H1 (cell line): ENCODE measurements at regions not wholly inside any gene's neighbourhood (a gene's known extent, or its start where the extent isn't known, plus 50 kb on each side); places are given as distances from the start of the nearest gene placed in this dataset.

Source experiments
- ASH2L ChIP-seq: fragments of 200-600, 300-600 bp; sonication (generic); IDR thresholded peaks from one replicate; pipeline ENCODE4 v1.7.1; 2017; ENCODE audit warnings: low read length
- BRCA1 ChIP-seq: IDR thresholded peaks from 2 replicates; pipeline ENCODE4 v1.6.1; 2012; ENCODE audit warnings: low read depth, low read length, improper control_type of control experiment
- CEBPB ChIP-seq: IDR thresholded peaks from 2 replicates; pipeline ENCODE4 v1.6.1; 2012; ENCODE audit warnings: low read depth, low read length
- EP300 ChIP-seq, 2 experiments: IDR thresholded peaks; 1 replicate in 1 of 2; 2 replicates in 1 of 2; pipeline ENCODE4 v1.6.1; 2011 to 2012; ENCODE audit warnings: low read depth in 2 of 2, low read length in 2 of 2, mild to moderate bottlenecking in 2 of 2, borderline replicate concordance in 1 of 2, inconsistent platforms in 1 of 2, moderate library complexity in 1 of 2
- HDAC6 ChIP-seq: IDR thresholded peaks from one replicate; pipeline ENCODE4 v1.7.1; 2012; ENCODE audit warnings: low read depth, mild to moderate bottlenecking, inconsistent platforms, low read length, moderate library complexity
- JUN ChIP-seq: IDR thresholded peaks from 2 replicates; pipeline ENCODE4 v1.6.1; 2011; ENCODE audit warnings: low read depth, mild to moderate bottlenecking, improper control_type of control experiment, low read length
- KDM1A ChIP-seq: fragments of 200-600, 300-600 bp; sonication (generic); IDR thresholded peaks from 2 replicates; pipeline ENCODE4 v1.7.1; 2016; ENCODE audit warnings: mild to moderate bottlenecking, low read length, borderline replicate concordance
- MAFK ChIP-seq: IDR thresholded peaks from 2 replicates; pipeline ENCODE4 v1.6.1; 2012; ENCODE audit warnings: low read depth, mild to moderate bottlenecking, improper control_type of control experiment, low read length
- POLR2A ChIP-seq, 2 experiments: IDR thresholded peaks; 1 replicate in 1 of 2; 2 replicates in 1 of 2; pipeline ENCODE4 v1.6.1; 2011; ENCODE audit warnings: low read depth in 2 of 2, low read length in 2 of 2, mild to moderate bottlenecking in 2 of 2; ENCODE audit errors: control extremely low read depth in 1 of 2
- POLR2AphosphoS5 ChIP-seq: IDR thresholded peaks from 2 replicates; pipeline ENCODE4 v1.6.1; 2011; ENCODE audit warnings: low read depth, low read length
- RAD21 ChIP-seq, 2 experiments: IDR thresholded peaks in 1 of 2; conservative IDR thresholded peaks in 1 of 2; 2 replicates each; pipeline ENCODE4 v1.6.1; 2011; ENCODE audit warnings: low read depth in 2 of 2, low read length in 2 of 2, improper control_type of control experiment in 1 of 2, inconsistent platforms in 1 of 2, mild to moderate bottlenecking in 1 of 2, moderate library complexity in 1 of 2
- RXRA ChIP-seq: IDR thresholded peaks from 2 replicates; pipeline ENCODE4 v1.6.1; 2011; ENCODE audit warnings: low read depth, mild to moderate bottlenecking, low read length, moderate library complexity; ENCODE audit not compliant: insufficient read depth
- SRF ChIP-seq: IDR thresholded peaks from 2 replicates; pipeline ENCODE4 v1.6.1; 2011; ENCODE audit warnings: mild to moderate bottlenecking, low read depth, low read length, moderate library complexity
- TF ChIP-seq, protein P1 (sequence below), 3 experiments: IDR thresholded peaks; 1 replicate in 2 of 3; 2 replicates in 1 of 3; pipeline versions ENCODE4 v1.5.1 to v1.6.1; 2011; ENCODE audit warnings: low read length in 3 of 3, mild to moderate bottlenecking in 3 of 3, inconsistent platforms in 2 of 3, low read depth in 1 of 3, moderate library complexity in 1 of 3; ENCODE audit not compliant: insufficient read depth in 1 of 3; ENCODE audit errors: control extremely low read depth in 1 of 3

DNA sequence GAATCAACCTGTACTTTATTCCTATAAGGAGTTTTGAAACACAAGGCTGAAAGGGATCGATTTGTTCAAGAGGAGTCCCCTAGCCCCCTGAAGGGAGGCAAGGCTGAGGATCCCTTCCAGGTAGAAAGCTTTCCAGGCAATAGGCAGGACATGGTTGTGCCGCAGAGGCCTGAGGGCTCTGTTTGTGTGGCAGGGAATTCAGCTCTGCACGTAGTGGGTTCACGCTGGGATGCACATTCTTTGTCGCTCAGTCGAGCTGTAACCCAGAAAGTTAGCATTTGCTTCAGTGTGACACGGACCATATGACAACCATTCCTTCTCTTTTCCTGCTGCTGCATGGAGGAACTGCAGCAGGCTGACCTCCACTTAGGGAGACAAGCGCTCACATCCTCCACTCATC, 65.6 kb upstream of the TRIO start:
- TF ChIP-seq, protein P1, sequence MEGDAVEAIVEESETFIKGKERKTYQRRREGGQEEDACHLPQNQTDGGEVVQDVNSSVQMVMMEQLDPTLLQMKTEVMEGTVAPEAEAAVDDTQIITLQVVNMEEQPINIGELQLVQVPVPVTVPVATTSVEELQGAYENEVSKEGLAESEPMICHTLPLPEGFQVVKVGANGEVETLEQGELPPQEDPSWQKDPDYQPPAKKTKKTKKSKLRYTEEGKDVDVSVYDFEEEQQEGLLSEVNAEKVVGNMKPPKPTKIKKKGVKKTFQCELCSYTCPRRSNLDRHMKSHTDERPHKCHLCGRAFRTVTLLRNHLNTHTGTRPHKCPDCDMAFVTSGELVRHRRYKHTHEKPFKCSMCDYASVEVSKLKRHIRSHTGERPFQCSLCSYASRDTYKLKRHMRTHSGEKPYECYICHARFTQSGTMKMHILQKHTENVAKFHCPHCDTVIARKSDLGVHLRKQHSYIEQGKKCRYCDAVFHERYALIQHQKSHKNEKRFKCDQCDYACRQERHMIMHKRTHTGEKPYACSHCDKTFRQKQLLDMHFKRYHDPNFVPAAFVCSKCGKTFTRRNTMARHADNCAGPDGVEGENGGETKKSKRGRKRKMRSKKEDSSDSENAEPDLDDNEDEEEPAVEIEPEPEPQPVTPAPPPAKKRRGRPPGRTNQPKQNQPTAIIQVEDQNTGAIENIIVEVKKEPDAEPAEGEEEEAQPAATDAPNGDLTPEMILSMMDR (IDR thresholded peaks at IDR 0.05; ENCODE audit: control extremely low read depth in 1 of 3, insufficient read depth in 1 of 3, low read depth in 1 of 3, low read length in 3 of 3), result no peak
- TF ChIP-seq EP300 (IDR thresholded peaks at IDR 0.05; ENCODE audit: borderline replicate concordance in 1 of 2, low read depth in 2 of 2, low read length in 2 of 2), result no peak
- TF ChIP-seq KDM1A, result no peak
- no peak for TF ChIP-seq HDAC6
- TF ChIP-seq SRF, result no peak
- no peak for TF ChIP-seq RAD21 (IDR thresholded peaks at IDR 0.05 in 1 of 2, conservative IDR thresholded peaks at IDR 0.05 in 1 of 2; ENCODE audit: low read depth in 2 of 2, low read length in 2 of 2)
- no peak for TF ChIP-seq POLR2AphosphoS5
- TF ChIP-seq MAFK, result no peak
- no peak for TF ChIP-seq CEBPB
- TF ChIP-seq BRCA1, result no peak
- no peak for TF ChIP-seq ASH2L
- no peak for TF ChIP-seq POLR2A (IDR thresholded peaks at IDR 0.05; ENCODE audit: control extremely low read depth in 1 of 2, low read depth in 2 of 2, low read length in 2 of 2)
- TF ChIP-seq RXRA, result no peak
- TF ChIP-seq JUN, result no peak
